ENCODE measurements at regions not wholly inside any gene's neighbourhood (a gene's known extent, or its start where the extent isn't known, plus 50 kb on each side); places are given as distances from the start of the nearest gene placed in this dataset.
A peak's percentile ranks its signal among the peaks of the same experiment; 100 is the strongest.

- intact Hi-C loops (cut with micrococcal nuclease; ENCODE audit: unreplicated experiment) (no loop called here), in situ Hi-C loops (cut with MboI) (no loop called here)
- H3K27me3 ChIP-seq (replicated peaks in 1 of 2; ENCODE audit: control insufficient read depth in 2 of 2, insufficient read depth in 2 of 2, low read length in 1 of 2), result no peaks in the 10 kb centered on the region
- DNase-seq (ENCODE audit: low read depth, low spot score), result no peak
- no peak for FAIRE-seq
- H3K27ac ChIP-seq (ENCODE audit: control insufficient read depth, insufficient read depth), result no peak overlapping the region
- no peaks in the 10 kb centered on the region for H3K9me3 ChIP-seq (replicated peaks; ENCODE audit: control insufficient read depth, insufficient read depth, low read length)
- no peaks in the 10 kb centered on the region for H3K79me2 ChIP-seq (ENCODE audit: control insufficient read depth, insufficient read depth, low read length)
- no peak overlapping the region for H3K4me2 ChIP-seq (ENCODE audit: control insufficient read depth, insufficient read depth)
- no peak overlapping the region for H3K4me3 ChIP-seq
- TF ChIP-seq BMI1 (IDR thresholded peaks at IDR 0.05; ENCODE audit: borderline replicate concordance) (no peak), SREBF1 (IDR thresholded peaks at IDR 0.05; ENCODE audit: low read length) (no peak), TBL1XR1 (IDR thresholded peaks at IDR 0.05; ENCODE audit: low read depth, low read length) (no peak), SIN3A (IDR thresholded peaks at IDR 0.05; ENCODE audit: low read depth, low read length) (no peak), MYC (IDR thresholded peaks at IDR 0.05; ENCODE audit: insufficient read depth, insufficient read length, insufficient replicate concordance, low read length, severe bottlenecking) (no peak)
- TF ChIP-seq, protein P1, sequence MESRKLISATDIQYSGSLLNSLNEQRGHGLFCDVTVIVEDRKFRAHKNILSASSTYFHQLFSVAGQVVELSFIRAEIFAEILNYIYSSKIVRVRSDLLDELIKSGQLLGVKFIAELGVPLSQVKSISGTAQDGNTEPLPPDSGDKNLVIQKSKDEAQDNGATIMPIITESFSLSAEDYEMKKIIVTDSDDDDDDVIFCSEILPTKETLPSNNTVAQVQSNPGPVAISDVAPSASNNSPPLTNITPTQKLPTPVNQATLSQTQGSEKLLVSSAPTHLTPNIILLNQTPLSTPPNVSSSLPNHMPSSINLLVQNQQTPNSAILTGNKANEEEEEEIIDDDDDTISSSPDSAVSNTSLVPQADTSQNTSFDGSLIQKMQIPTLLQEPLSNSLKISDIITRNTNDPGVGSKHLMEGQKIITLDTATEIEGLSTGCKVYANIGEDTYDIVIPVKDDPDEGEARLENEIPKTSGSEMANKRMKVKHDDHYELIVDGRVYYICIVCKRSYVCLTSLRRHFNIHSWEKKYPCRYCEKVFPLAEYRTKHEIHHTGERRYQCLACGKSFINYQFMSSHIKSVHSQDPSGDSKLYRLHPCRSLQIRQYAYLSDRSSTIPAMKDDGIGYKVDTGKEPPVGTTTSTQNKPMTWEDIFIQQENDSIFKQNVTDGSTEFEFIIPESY (IDR thresholded peaks at IDR 0.05), result no peak
- TF ChIP-seq, protein P2, sequence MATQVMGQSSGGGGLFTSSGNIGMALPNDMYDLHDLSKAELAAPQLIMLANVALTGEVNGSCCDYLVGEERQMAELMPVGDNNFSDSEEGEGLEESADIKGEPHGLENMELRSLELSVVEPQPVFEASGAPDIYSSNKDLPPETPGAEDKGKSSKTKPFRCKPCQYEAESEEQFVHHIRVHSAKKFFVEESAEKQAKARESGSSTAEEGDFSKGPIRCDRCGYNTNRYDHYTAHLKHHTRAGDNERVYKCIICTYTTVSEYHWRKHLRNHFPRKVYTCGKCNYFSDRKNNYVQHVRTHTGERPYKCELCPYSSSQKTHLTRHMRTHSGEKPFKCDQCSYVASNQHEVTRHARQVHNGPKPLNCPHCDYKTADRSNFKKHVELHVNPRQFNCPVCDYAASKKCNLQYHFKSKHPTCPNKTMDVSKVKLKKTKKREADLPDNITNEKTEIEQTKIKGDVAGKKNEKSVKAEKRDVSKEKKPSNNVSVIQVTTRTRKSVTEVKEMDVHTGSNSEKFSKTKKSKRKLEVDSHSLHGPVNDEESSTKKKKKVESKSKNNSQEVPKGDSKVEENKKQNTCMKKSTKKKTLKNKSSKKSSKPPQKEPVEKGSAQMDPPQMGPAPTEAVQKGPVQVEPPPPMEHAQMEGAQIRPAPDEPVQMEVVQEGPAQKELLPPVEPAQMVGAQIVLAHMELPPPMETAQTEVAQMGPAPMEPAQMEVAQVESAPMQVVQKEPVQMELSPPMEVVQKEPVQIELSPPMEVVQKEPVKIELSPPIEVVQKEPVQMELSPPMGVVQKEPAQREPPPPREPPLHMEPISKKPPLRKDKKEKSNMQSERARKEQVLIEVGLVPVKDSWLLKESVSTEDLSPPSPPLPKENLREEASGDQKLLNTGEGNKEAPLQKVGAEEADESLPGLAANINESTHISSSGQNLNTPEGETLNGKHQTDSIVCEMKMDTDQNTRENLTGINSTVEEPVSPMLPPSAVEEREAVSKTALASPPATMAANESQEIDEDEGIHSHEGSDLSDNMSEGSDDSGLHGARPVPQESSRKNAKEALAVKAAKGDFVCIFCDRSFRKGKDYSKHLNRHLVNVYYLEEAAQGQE (IDR thresholded peaks at IDR 0.05; ENCODE audit: low read depth, low read length), result no peak
- ChIA-PET CTCF (no interaction called here), POLR2A (no interaction called here), SMC1A (ENCODE audit: uncharacterized antibody, unreplicated experiment) (no interaction called here), RAD21 (ENCODE audit: unreplicated experiment) (no interaction called here)
- H4K20me1 ChIP-seq (ENCODE audit: control insufficient read depth, insufficient read depth), result no peaks in the 10 kb centered on the region
- no peak overlapping the region for H3K9ac ChIP-seq (ENCODE audit: control insufficient read depth, insufficient read depth, low read length)
- no peak overlapping the region for H2AFZ ChIP-seq (ENCODE audit: control insufficient read depth, low read depth, low read length)
- ATAC-seq, result peak; percentile 51; the same call in 2 of the 3 replicates
- BruUV-seq (replicated peaks), result no TSS peak
- no peaks in the 10 kb centered on the region for H3K36me3 ChIP-seq (ENCODE audit: control insufficient read depth in 2 of 2, insufficient read depth in 2 of 2, low read length in 1 of 2)
- 8% methylated on average over 10 of the region's 10 CpGs for WGBS (ENCODE audit: insufficient coverage, insufficient replicate concordance, low lambda C conversion rate, missing lambda C conversion rate)
- H3K4me1 ChIP-seq (ENCODE audit: control insufficient read depth, insufficient read depth, low read length), result no peaks in the 10 kb centered on the region; the same call in 1 of the 2 replicates
Observed at GRCh38 chr2:4214444-4215205, 511.2 kb downstream of the DCDC2C start.

Measured in GM12878 (cell line).